Thyroid gland (tissue), 4 donors: ENCODE measurements at regions not wholly inside any gene's neighbourhood (a gene's known extent, or its start where the extent isn't known, plus 50 kb on each side); places are given as distances from the start of the nearest gene placed in this dataset. TPM values are rescaled to one million over a fixed set of nuclear protein-coding genes. Genes with fewer than 3 reads are reported as not detected.
"Not testable (repeated sequence)": the region's sequence is repeated elsewhere in the genome, so short reads cannot be mapped to it uniquely, and the experiment has no call there.

Experiments
- DNase-seq, 2 donors: peaks; one replicate each; pipeline ENCODE4 v3.0.0-alpha.2; 2019
- H3K27ac ChIP-seq, 3 donors: fragments of 200-600 bp; sonication (generic); 1 replicate in 2 of 3; 2 replicates in 1 of 3; pipeline ENCODE4 v1.5.1; 2016 to 2019; ENCODE audit warnings: mild to moderate bottlenecking in 1 of 3, moderate library complexity in 1 of 3
- H3K27me3 ChIP-seq: fragments of 200-600 bp; sonication (generic); one replicate; pipeline ENCODE4 v1.5.1; 2019
- H3K36me3 ChIP-seq, 2 donors: fragments of 200-600 bp; sonication (generic); one replicate each; pipeline ENCODE4 v1.5.1; 2016 to 2019
- H3K4me1 ChIP-seq, 2 donors: fragments of 200-600 bp; sonication (generic); one replicate each; pipeline ENCODE4 v1.5.1; 2017 to 2019
- H3K4me3 ChIP-seq, 3 donors: fragments of 200-600 bp; sonication (generic); replicated peaks in 1 of 3; 1 replicate in 2 of 3; 2 replicates in 1 of 3; pipeline ENCODE4 v1.5.1; 2016; ENCODE audit warnings: mild to moderate bottlenecking in 1 of 3
- H3K9me3 ChIP-seq: fragments of 200-600 bp; sonication (generic); one replicate; pipeline ENCODE4 v1.5.1; 2017
- POLR2A ChIP-seq, 2 donors: fragments of 450-650 bp; IDR thresholded peaks; one replicate each; pipeline ENCODE4 v1.6.1; 2017; ENCODE audit warnings: antibody characterized with exemption in 2 of 2, mild to moderate bottlenecking in 2 of 2, moderate library complexity in 1 of 2
- WGBS, 2 donors: methylation state at CpG; one replicate each; pipeline ENCODE4 v1.1.5; 2017; 5-methylcytosine and 5-hydroxymethylcytosine counted together
- intact Hi-C: fragments of 100-400 bp; cut with DNase I; formaldehyde crosslinking; loops from one replicate; pipeline ENCODE4 v1.15.1; 2023
- small RNA-seq: library from RNA; depleted of rRNA; stranded (forward); fragments of <200 nt; gene quantifications from one replicate; pipeline ENCODE3, GENCODE V24; 2016
- TF ChIP-seq, protein P1 (sequence below), 6 experiments: fragments of 200-600 bp in 3 of 6; fragments of 450-650 bp in 3 of 6; sonication (generic) in 3 of 6; IDR thresholded peaks; one replicate each; pipeline ENCODE4 v1.5.1; 2016 to 2019; ENCODE audit warnings: antibody characterized with exemption in 6 of 6, mild to moderate bottlenecking in 2 of 6, inconsistent platforms in 1 of 6, moderate library complexity in 1 of 6

DNA sequence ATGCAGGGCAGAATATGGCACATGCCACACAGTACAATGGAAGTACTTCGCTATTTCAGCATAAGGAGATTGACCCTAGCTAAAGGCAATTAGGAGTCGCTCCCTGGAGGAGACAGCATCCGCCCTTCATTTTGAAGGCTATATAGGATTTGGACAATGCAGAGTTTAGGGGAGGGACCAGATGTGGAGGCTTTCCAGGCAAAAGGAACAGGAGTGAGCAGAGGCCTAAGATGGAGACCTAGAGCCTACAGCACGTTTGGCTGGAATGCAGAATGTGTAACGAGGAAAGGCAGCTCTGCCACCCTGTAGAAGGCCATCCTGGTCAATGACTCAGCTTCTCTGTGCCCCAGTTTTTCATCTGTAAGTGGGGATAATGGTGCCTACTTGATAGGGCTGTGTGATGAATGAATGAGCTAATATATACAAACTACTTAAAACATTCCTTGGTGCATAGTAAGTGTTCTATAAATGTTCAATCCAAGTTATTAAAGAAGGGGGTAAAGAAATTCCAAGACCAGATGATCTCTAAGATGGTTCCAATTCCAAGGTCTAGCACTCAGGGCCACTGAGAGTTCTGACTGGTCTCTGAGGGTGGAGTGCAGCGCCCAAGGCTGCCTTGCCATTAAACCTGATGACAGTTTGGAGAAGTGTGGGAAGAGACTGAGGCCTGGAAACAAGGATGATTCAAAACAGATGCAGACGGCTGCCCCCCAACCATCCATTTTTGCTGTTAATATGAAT lies 54.3 kb upstream of the FRMD6 start:
- DNase-seq: no peak
- WGBS, 2 donors: 92 to 94% methylated on average over 7 of the region's 7 CpGs
- intact Hi-C loops: no loop called here
- H3K27me3 ChIP-seq: no peaks in the 10 kb centered on the region
- no peak overlapping the region for H3K4me3 ChIP-seq
- no peaks in the 10 kb centered on the region for H3K9me3 ChIP-seq
- no peaks in the 10 kb centered on the region for H3K36me3 ChIP-seq
- no peaks in the 10 kb centered on the region for H3K4me1 ChIP-seq
- no peak overlapping the region for H3K27ac ChIP-seq
- TF ChIP-seq, protein P1, sequence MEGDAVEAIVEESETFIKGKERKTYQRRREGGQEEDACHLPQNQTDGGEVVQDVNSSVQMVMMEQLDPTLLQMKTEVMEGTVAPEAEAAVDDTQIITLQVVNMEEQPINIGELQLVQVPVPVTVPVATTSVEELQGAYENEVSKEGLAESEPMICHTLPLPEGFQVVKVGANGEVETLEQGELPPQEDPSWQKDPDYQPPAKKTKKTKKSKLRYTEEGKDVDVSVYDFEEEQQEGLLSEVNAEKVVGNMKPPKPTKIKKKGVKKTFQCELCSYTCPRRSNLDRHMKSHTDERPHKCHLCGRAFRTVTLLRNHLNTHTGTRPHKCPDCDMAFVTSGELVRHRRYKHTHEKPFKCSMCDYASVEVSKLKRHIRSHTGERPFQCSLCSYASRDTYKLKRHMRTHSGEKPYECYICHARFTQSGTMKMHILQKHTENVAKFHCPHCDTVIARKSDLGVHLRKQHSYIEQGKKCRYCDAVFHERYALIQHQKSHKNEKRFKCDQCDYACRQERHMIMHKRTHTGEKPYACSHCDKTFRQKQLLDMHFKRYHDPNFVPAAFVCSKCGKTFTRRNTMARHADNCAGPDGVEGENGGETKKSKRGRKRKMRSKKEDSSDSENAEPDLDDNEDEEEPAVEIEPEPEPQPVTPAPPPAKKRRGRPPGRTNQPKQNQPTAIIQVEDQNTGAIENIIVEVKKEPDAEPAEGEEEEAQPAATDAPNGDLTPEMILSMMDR (IDR thresholded peaks at IDR 0.05): no peak
- TF ChIP-seq POLR2A (IDR thresholded peaks at IDR 0.05): no peak

- H3K27me3 ChIP-seq, intact Hi-C loops, H3K4me3 ChIP-seq, H3K27ac ChIP-seq, H3K4me1 ChIP-seq, H3K36me3 ChIP-seq, DNase-seq, H3K9me3 ChIP-seq: not testable (repeated sequence)
- 74 to 81% methylated on average over 1 of the region's 1 CpG for WGBS, 2 donors
Observed at GRCh38 chr14:51598924-51599600, 52.6 kb upstream of the FRMD6 start.

GRCh38 chr14:51600658-51601057 lies 51.1 kb upstream of the FRMD6 start:
- WGBS, 2 donors: 82 to 85% methylated on average over 1 of the region's 1 CpG
- Histone ChIP-seq H3K27me3 (no peaks in the 10 kb centered on the region), H3K4me1 (no peaks in the 10 kb centered on the region), H3K4me3 (no peak overlapping the region), H3K36me3 (no peaks in the 10 kb centered on the region), H3K27ac (no peak overlapping the region), H3K9me3 (no peaks in the 10 kb centered on the region)
- TF ChIP-seq, protein P1 (IDR thresholded peaks at IDR 0.05): no peak
- TF ChIP-seq POLR2A (IDR thresholded peaks at IDR 0.05): no peak
- intact Hi-C loops: no loop called here
- DNase-seq: no peak

Small RNA genes lying in the stretch of these regions (small RNA-seq; reads per million reads assigned to genes)
- not detected for gene RNU6-1291P
